GM19043 (cell line): ENCODE measurements at regions not wholly inside any gene's neighbourhood (a gene's known extent, or its start where the extent isn't known, plus 50 kb on each side); places are given as distances from the start of the nearest gene placed in this dataset.
"Not testable (repeated sequence)": the region's sequence is repeated elsewhere in the genome, so short reads cannot be mapped to it uniquely, and the experiment has no call there.

Experiments used
- ATAC-seq: cut with Tn5 transposase; IDR thresholded peaks from one replicate; pipeline ENCODE4 v1.9.1; 2021; ENCODE audit warnings: low read depth; ENCODE audit not compliant: unreplicated experiment

DNA sequence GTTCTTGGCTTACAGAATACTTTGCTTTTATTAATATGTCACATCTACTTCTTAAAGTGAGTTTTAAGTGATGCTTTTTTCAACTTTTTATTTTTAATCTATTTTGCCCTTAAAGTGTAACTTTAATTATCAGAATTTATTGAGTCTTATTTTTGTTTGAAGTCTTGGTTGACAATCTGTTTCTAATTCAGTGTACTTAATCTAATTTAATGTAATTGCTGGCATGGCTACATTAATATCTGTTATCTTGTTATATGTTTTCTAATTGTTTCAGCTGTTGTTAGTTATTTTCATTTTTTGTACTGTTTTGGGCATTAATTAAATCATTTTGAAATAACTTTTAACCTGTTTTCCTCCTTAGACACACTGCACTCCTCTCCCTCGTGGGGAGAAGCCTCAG, 558.7 kb upstream of the EYS start:
- no peak for ATAC-seq

GRCh38 chr6:66264376-66264775, 557.4 kb upstream of the EYS start:
- no peak for ATAC-seq

DNA sequence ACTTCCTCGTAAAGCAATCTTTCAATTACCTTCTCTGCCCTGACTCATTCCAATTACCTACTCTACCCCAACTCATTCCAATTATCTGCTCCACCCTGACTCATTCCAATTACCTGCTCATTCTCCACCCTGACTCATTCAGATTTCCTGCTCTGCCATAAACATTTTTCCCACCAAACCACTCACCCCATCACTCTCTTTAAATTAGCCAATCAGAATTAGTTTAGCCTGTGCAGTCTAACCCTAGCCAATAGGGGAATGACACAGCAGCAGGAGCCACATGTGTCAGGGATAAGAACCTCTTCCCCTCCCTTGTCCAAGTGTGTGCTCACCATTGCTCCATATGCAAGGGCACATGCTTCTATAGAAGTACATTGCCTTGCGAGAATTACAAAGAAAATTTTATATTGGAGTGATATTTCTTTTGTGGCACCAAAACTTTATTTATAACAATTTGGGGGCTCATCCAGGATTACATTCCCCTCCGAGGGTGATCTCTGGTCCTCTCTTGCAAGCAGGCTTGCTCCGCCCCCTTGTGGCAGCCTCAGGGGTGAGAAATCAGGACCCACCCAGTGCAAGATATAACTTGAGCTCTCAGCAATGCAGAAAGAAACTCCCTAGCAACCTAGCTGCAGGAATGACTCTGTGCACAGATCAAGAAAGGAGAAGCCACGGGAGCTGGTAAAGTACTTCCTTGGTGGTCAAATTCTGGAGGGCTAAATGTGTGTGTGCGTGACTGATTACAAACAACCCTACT, 551.9 kb upstream of the EYS start:
- ATAC-seq = not testable (repeated sequence)

- no peak for ATAC-seq
Measured at GRCh38 chr6:66245231-66245630, 538.2 kb upstream of the EYS start.

- ATAC-seq = no peak
Measured at GRCh38 chr6:66238851-66239250, 531.8 kb upstream of the EYS start.

GRCh38 chr6:66232890-66233289, 525.9 kb upstream of the EYS start:
- ATAC-seq = no peak

DNA sequence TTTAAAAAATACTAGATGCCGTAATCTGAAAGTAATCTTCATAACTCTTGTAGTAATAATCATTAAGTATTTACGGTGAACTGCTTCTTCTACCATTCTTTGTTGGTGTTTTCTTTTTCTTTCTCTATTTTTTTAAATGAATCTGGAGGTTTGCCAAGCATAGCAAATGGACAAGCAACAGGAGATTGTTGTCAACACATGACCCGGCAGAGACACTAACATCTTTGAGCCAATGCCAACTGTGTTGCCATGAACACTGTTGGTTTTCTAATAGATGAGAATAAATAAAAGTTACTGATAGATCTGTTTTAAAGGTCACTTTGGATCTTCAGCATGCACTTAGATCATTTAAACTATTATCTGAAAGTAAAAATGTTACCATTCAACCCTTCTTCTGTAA, 523.6 kb upstream of the EYS start:
- no peak for ATAC-seq

DNA sequence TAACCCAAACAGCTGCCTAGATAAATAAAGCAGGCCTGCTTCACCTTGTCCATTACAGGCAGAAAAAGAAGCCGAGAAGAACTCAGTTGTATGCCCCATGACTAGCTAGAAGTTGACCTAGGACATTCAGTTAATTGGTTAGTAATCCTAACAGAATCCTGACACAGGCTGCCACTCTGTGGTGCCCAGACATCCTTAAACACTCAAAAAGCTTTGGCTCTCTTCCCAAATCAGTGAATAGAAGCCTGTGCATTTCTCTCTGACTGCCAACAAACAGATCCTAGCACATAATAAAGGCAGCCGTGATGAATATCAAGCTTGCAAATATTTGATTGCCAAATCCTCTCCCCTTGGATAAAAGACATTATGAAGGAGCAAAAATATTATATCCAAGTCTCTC, 519.1 kb upstream of the EYS start:
- ATAC-seq = no peak

DNA sequence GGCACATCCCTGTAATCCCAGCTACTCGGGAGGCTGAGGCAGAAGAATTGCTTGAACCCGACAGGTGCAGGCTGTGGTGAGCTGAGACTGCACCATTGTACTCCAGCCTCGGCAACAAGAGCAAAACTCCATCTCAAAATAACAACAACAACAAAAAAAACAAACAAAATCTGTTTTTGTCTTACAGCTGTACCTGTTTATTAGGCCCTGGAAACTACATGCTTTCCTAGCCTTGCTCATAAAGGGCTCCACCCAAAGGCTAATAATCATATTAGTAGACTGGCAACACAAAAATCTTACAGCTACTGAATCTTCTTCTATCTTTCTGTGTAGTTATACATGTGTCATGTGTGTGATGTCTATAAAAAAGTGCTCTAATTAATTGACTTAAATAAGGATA, 503.9 kb upstream of the EYS start:
- ATAC-seq = no peak

DNA sequence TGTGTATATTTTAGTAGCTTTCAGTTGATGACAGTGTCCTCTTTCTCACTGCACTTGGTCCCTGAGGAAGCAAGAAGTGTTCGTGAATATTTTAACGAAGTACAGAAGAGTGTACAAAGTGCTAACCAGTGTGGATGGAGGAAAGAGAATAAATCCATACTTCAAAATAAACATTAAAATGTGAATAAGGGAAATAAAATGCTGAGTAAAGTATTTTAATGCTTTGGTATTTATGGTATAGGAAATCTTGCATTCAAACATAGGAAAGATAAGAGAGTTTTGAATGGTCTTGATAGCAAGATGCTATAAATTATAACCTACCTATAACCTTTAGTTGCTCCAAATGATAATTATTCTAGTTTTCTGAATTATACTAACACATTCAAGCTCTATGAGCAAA, 493.4 kb upstream of the EYS start:
- no peak for ATAC-seq

GRCh38 chr6:66199171-66199570, 492.1 kb upstream of the EYS start:
- no peak for ATAC-seq

- ATAC-seq = no peak
Measured at GRCh38 chr6:66198062-66198624, 491.1 kb upstream of the EYS start.

GRCh38 chr6:66190858-66191257, 483.8 kb upstream of the EYS start:
- no peak for ATAC-seq

GRCh38 chr6:66189915-66190314, 482.9 kb upstream of the EYS start:
- ATAC-seq = no peak

DNA sequence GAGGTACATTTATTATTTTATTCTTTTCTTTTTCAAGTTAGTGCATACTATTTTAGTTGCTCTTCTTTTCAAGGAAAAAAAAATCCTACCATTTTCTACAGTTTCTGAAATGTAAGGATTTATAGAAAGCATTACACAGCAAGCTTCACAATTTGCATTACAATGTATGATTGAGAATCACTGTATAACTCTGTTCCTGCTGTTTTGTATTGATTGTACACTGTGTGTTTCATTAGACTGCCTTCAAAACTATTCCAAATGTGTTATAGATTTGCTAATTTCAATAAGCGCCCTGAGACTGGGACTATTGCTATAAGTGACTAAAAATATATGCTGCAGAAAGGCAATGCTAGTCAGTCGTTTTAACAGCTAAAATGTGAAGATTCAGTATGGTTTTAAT, 479.7 kb upstream of the EYS start:
- no peak for ATAC-seq

GRCh38 chr6:66184091-66184490, 477.1 kb upstream of the EYS start:
- no peak for ATAC-seq

GRCh38 chr6:66179361-66179760, 472.3 kb upstream of the EYS start:
- no peak for ATAC-seq

GRCh38 chr6:66173587-66173986, 466.6 kb upstream of the EYS start:
- ATAC-seq = no peak

DNA sequence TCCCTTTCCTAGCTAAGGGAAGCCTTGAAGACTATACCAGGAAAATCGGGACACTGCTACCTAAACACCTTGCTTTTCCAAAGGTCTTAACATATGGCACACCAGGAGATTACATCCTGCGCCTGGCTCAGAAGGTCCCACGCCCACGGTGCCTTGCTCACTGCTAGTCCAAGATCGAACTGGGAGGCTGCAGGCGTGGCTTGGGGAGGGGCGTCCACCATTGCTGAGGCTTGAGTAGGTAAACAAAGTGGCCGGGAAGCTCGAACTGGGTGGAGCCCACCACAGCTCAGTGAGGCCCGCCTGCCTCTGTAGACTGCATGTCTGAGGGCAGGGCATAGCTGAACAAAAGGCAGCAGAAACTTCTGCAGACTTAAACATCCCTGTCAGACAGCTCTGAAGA, 459.7 kb upstream of the EYS start:
- not testable (repeated sequence) for ATAC-seq

DNA sequence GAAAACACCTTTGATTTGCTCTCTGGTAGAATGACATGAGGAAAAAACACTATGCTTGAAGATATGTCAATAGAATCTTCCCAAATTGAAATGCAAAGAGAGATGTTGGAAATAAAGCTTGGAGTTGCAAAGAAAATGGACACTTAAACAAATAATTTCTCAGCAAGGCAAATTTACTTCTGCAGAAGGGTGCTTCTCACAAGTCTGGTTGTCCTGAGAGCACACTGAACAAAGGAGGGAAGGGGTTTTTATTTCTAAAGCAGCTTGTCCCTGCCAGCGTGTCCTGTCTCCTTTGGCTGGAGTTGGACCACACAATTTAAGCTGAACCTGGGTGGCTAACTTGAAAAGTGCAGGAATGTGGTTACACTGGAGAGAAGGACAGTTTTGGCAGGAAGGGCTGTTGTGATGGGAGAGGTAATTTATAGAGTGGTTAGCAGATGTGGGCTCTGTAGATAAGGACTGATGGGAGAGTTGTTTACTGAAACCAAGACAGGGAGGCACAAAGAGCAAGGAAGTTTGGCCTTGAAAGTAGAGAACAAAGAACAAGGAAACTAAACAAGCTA, 454.6 kb upstream of the EYS start:
- ATAC-seq = no peak

DNA sequence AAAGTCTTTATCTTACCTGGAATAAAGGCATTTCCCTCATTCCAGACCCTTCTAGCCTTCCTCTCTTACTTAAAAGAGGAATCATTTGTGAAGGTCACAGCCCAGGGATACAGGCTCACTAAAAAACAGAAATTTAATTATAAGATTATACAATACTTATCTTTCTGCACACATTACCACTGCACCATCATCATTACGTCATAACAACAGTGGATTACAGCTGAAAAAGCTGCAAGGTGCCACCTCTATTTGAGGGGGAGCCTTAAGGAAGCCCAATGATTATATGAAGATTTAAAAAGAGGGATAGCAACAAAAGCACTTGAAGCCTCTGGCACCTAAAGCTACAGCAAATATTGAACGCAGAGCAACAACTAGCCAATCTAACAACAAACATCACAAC, 452.9 kb upstream of the EYS start:
- ATAC-seq = no peak

DNA sequence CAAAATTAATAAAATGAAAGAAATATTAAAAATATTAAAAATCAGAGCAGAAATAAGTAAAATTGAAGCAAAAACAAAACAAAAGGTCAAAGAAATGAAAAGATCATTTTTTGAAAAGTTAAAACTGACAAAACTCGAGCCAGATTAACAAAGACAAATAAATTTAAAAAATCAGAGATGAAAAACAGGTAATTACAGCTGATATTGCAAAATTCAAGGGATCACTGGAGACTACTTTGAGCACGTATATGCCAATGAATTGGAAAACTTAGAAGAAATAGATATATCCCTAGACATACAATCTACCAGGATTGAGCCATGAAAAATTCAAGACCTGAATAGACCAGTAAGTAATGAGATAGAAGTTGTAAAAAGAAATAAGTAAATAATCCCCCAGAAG, 446.2 kb upstream of the EYS start:
- ATAC-seq = no peak
